ENCODE measurements at regions not wholly inside any gene's neighbourhood (a gene's known extent, or its start where the extent isn't known, plus 50 kb on each side); places are given as distances from the start of the nearest gene placed in this dataset.

GRCh38 chr2:16076911-16077310 lies 136.6 kb downstream of the MYCN start:
- H3K27me3 ChIP-seq (ENCODE audit: control insufficient read depth in 1 of 2, insufficient read depth in 2 of 2, low read length in 2 of 2) = no peaks in the 10 kb centered on the region
- no peak overlapping the region for H3K4me3 ChIP-seq (ENCODE audit: low read depth in 1 of 2, low read length in 2 of 2)
- no peak overlapping the region for H3K27ac ChIP-seq (ENCODE audit: low read depth, low read length)

GRCh38 chr2:16075045-16076012 lies 135.0 kb downstream of the MYCN start:
- no peak overlapping the region for H3K9ac ChIP-seq (ENCODE audit: low read length)
- H3K27me3 ChIP-seq (ENCODE audit: control insufficient read depth in 1 of 2, insufficient read depth in 2 of 2, low read length in 2 of 2) = no peaks in the 10 kb centered on the region
- no peak overlapping the region for H3K4me3 ChIP-seq (ENCODE audit: low read depth in 1 of 2, low read length in 2 of 2)
- H3K9me3 ChIP-seq (ENCODE audit: low read length) = no peaks in the 10 kb centered on the region
- H3K4me1 ChIP-seq (ENCODE audit: insufficient read depth, low read length) = no peaks in the 10 kb centered on the region
- H3K27ac ChIP-seq (ENCODE audit: low read depth, low read length) = no peak overlapping the region
- H3K36me3 ChIP-seq (ENCODE audit: insufficient read depth, low read length) = no peaks in the 10 kb centered on the region

More at GRCh38 chr2:16076911-16077310, 136.6 kb downstream of the MYCN start:
- Histone ChIP-seq H3K4me1 (ENCODE audit: insufficient read depth, low read length) (no peaks in the 10 kb centered on the region), H3K9me3 (ENCODE audit: low read length) (no peaks in the 10 kb centered on the region), H3K9ac (ENCODE audit: low read length) (no peak overlapping the region), H3K36me3 (ENCODE audit: insufficient read depth, low read length) (no peaks in the 10 kb centered on the region)

- no peaks in the 10 kb centered on the region for H3K36me3 ChIP-seq (ENCODE audit: insufficient read depth, low read length)
- H3K9me3 ChIP-seq (ENCODE audit: low read length) = no peaks in the 10 kb centered on the region
- H3K27me3 ChIP-seq (ENCODE audit: control insufficient read depth in 1 of 2, insufficient read depth in 2 of 2, low read length in 2 of 2) = no peaks in the 10 kb centered on the region
- H3K9ac ChIP-seq (ENCODE audit: low read length) = no peak overlapping the region
- no peak overlapping the region for H3K27ac ChIP-seq (ENCODE audit: low read depth, low read length)
- no peak overlapping the region for H3K4me3 ChIP-seq (ENCODE audit: low read depth in 1 of 2, low read length in 2 of 2)
- H3K4me1 ChIP-seq (ENCODE audit: insufficient read depth, low read length) = no peaks in the 10 kb centered on the region
Observed at GRCh38 chr2:16073921-16074425, 133.6 kb downstream of the MYCN start.

GRCh38 chr2:16073471-16073870 lies 133.1 kb downstream of the MYCN start:
- Histone ChIP-seq H3K36me3 (ENCODE audit: insufficient read depth, low read length) (no peaks in the 10 kb centered on the region), H3K4me3 (ENCODE audit: low read depth in 1 of 2, low read length in 2 of 2) (no peak overlapping the region), H3K9me3 (ENCODE audit: low read length) (no peaks in the 10 kb centered on the region), H3K27me3 (ENCODE audit: control insufficient read depth in 1 of 2, insufficient read depth in 2 of 2, low read length in 2 of 2) (no peaks in the 10 kb centered on the region), H3K9ac (ENCODE audit: low read length) (no peak overlapping the region), H3K27ac (ENCODE audit: low read depth, low read length) (no peak overlapping the region), H3K4me1 (ENCODE audit: insufficient read depth, low read length) (no peaks in the 10 kb centered on the region)

- no peaks in the 10 kb centered on the region for H3K9me3 ChIP-seq (ENCODE audit: low read length)
- H3K4me3 ChIP-seq (ENCODE audit: low read depth in 1 of 2, low read length in 2 of 2) = no peak overlapping the region
- H3K9ac ChIP-seq (ENCODE audit: low read length) = no peak overlapping the region
- H3K4me1 ChIP-seq (ENCODE audit: insufficient read depth, low read length) = no peaks in the 10 kb centered on the region
- H3K27me3 ChIP-seq (ENCODE audit: control insufficient read depth in 1 of 2, insufficient read depth in 2 of 2, low read length in 2 of 2) = no peaks in the 10 kb centered on the region
- no peaks in the 10 kb centered on the region for H3K36me3 ChIP-seq (ENCODE audit: insufficient read depth, low read length)
- H3K27ac ChIP-seq (ENCODE audit: low read depth, low read length) = no peak overlapping the region
Observed at GRCh38 chr2:16072638-16073290, 132.4 kb downstream of the MYCN start.

GRCh38 chr2:16071865-16072637 lies 131.7 kb downstream of the MYCN start:
- no peak overlapping the region for H3K27ac ChIP-seq (ENCODE audit: low read depth, low read length)
- H3K4me1 ChIP-seq (ENCODE audit: insufficient read depth, low read length) = no peaks in the 10 kb centered on the region
- H3K4me3 ChIP-seq (ENCODE audit: low read depth in 1 of 2, low read length in 2 of 2) = no peak overlapping the region

GRCh38 chr2:16071039-16071864 lies 130.9 kb downstream of the MYCN start:
- no peaks in the 10 kb centered on the region for H3K36me3 ChIP-seq (ENCODE audit: insufficient read depth, low read length)
- H3K4me1 ChIP-seq (ENCODE audit: insufficient read depth, low read length) = no peaks in the 10 kb centered on the region
- no peaks in the 10 kb centered on the region for H3K9me3 ChIP-seq (ENCODE audit: low read length)
- no peak overlapping the region for H3K27ac ChIP-seq (ENCODE audit: low read depth, low read length)
- H3K9ac ChIP-seq (ENCODE audit: low read length) = no peak overlapping the region
- H3K4me3 ChIP-seq (ENCODE audit: low read depth in 1 of 2, low read length in 2 of 2) = no peak overlapping the region
- no peaks in the 10 kb centered on the region for H3K27me3 ChIP-seq (ENCODE audit: control insufficient read depth in 1 of 2, insufficient read depth in 2 of 2, low read length in 2 of 2)

More at GRCh38 chr2:16071865-16072637, 131.7 kb downstream of the MYCN start:
- no peaks in the 10 kb centered on the region for H3K9me3 ChIP-seq (ENCODE audit: low read length)
- H3K9ac ChIP-seq (ENCODE audit: low read length) = no peak overlapping the region
- H3K36me3 ChIP-seq (ENCODE audit: insufficient read depth, low read length) = no peaks in the 10 kb centered on the region
- no peaks in the 10 kb centered on the region for H3K27me3 ChIP-seq (ENCODE audit: control insufficient read depth in 1 of 2, insufficient read depth in 2 of 2, low read length in 2 of 2)

- H3K9me3 ChIP-seq (ENCODE audit: low read length) = no peaks in the 10 kb centered on the region
- H3K9ac ChIP-seq (ENCODE audit: low read length) = no peak overlapping the region
- H3K27ac ChIP-seq (ENCODE audit: low read depth, low read length) = no peak overlapping the region
- H3K4me3 ChIP-seq (ENCODE audit: low read depth in 1 of 2, low read length in 2 of 2) = no peak overlapping the region
- no peaks in the 10 kb centered on the region for H3K36me3 ChIP-seq (ENCODE audit: insufficient read depth, low read length)
- no peaks in the 10 kb centered on the region for H3K4me1 ChIP-seq (ENCODE audit: insufficient read depth, low read length)
- H3K27me3 ChIP-seq (ENCODE audit: control insufficient read depth in 1 of 2, insufficient read depth in 2 of 2, low read length in 2 of 2) = no peaks in the 10 kb centered on the region
Observed at GRCh38 chr2:16070648-16070971, 130.3 kb downstream of the MYCN start.

- no peak overlapping the region for H3K4me3 ChIP-seq (ENCODE audit: low read depth in 1 of 2, low read length in 2 of 2)
- H3K4me1 ChIP-seq (ENCODE audit: insufficient read depth, low read length) = no peaks in the 10 kb centered on the region
- H3K27me3 ChIP-seq (ENCODE audit: control insufficient read depth in 1 of 2, insufficient read depth in 2 of 2, low read length in 2 of 2) = no peaks in the 10 kb centered on the region
- no peak overlapping the region for H3K9ac ChIP-seq (ENCODE audit: low read length)
- no peaks in the 10 kb centered on the region for H3K36me3 ChIP-seq (ENCODE audit: insufficient read depth, low read length)
- H3K9me3 ChIP-seq (ENCODE audit: low read length) = no peaks in the 10 kb centered on the region
- no peak overlapping the region for H3K27ac ChIP-seq (ENCODE audit: low read depth, low read length)
Observed at GRCh38 chr2:16069933-16070647, 129.7 kb downstream of the MYCN start.

GRCh38 chr2:16069663-16069932 lies 129.2 kb downstream of the MYCN start:
- Histone ChIP-seq H3K4me3 (ENCODE audit: low read depth in 1 of 2, low read length in 2 of 2) (no peak overlapping the region), H3K9me3 (ENCODE audit: low read length) (no peaks in the 10 kb centered on the region), H3K36me3 (ENCODE audit: insufficient read depth, low read length) (no peaks in the 10 kb centered on the region), H3K4me1 (ENCODE audit: insufficient read depth, low read length) (no peaks in the 10 kb centered on the region), H3K27me3 (ENCODE audit: control insufficient read depth in 1 of 2, insufficient read depth in 2 of 2, low read length in 2 of 2) (no peaks in the 10 kb centered on the region), H3K9ac (ENCODE audit: low read length) (no peak overlapping the region), H3K27ac (ENCODE audit: low read depth, low read length) (no peak overlapping the region)
